OCI-LY1 (cell line): ENCODE measurements at regions not wholly inside any gene's neighbourhood (a gene's known extent, or its start where the extent isn't known, plus 50 kb on each side); places are given as distances from the start of the nearest gene placed in this dataset.
"Not testable (repeated sequence)": the region's sequence is repeated elsewhere in the genome, so short reads cannot be mapped to it uniquely, and the experiment has no call there.

ENCODE experiments used
- H2AFZ ChIP-seq: fragments of 200-600 bp; sonication (generic), shearing (Covaris generic); 2 replicates; pipeline ENCODE4 v1.6.0; 2014; ENCODE audit warnings: antibody characterized with exemption, mild to moderate bottlenecking, low read length
- H3F3A ChIP-seq: fragments of 200-600 bp; sonication (generic), shearing (Covaris generic); 2 replicates; pipeline ENCODE4 v1.6.0; 2014; ENCODE audit warnings: mild to moderate bottlenecking, antibody characterized with exemption, low read length, moderate library complexity; ENCODE audit not compliant: insufficient read depth
- H3K27ac ChIP-seq: fragments of 200-600 bp; sonication (generic); 2 replicates; pipeline ENCODE4 v1.5.1; 2014; ENCODE audit warnings: low read length, mixed run types, mild to moderate bottlenecking, low read depth; ENCODE audit not compliant: poor library complexity, severe bottlenecking
- H3K27me3 ChIP-seq: fragments of 200-600 bp; sonication (generic); 2 replicates; pipeline ENCODE4 v1.6.0; 2014; ENCODE audit warnings: antibody characterized with exemption, mild to moderate bottlenecking, low read length, moderate library complexity; ENCODE audit not compliant: insufficient read depth
- H3K36me3 ChIP-seq: fragments of 200-600 bp; sonication (generic); 2 replicates; pipeline ENCODE4 v1.6.1; 2014; ENCODE audit warnings: mild to moderate bottlenecking, antibody characterized with exemption, low read length, moderate library complexity, mixed read lengths; ENCODE audit not compliant: insufficient read depth
- H3K4me1 ChIP-seq: fragments of 200-600 bp; sonication (generic); 2 replicates; pipeline ENCODE4 v1.5.1; 2014; ENCODE audit warnings: mild to moderate bottlenecking, low read length, moderate library complexity; ENCODE audit not compliant: insufficient read depth, severe bottlenecking
- H3K4me2 ChIP-seq: fragments of 200-600 bp; sonication (generic), shearing (Covaris generic); 2 replicates; pipeline ENCODE4 v1.6.1; 2014; ENCODE audit warnings: low read length
- H3K4me3 ChIP-seq: fragments of 200-600 bp; sonication (generic); 2 replicates; pipeline ENCODE4 v1.5.1; 2014; ENCODE audit warnings: low read length, low read depth, mild to moderate bottlenecking, mixed read lengths; ENCODE audit not compliant: poor library complexity, severe bottlenecking
- H3K79me2 ChIP-seq: fragments of 200-600 bp; shearing (Covaris generic); 2 replicates; pipeline ENCODE4 v1.6.1; 2016; ENCODE audit warnings: mixed run types, low read length, mixed read lengths; ENCODE audit not compliant: insufficient read depth
- H3K9ac ChIP-seq: fragments of 200-600 bp; sonication (generic), shearing (Covaris generic); 2 replicates; pipeline ENCODE4 v1.6.1; 2014; ENCODE audit warnings: mild to moderate bottlenecking, low read length, mixed read lengths
- H3K9me2 ChIP-seq: fragments of 200-600 bp; sonication (generic), shearing (Covaris generic); 2 replicates; pipeline ENCODE4 v1.6.1; 2014; ENCODE audit warnings: low read depth, mild to moderate bottlenecking, low read length, mixed read lengths
- H3K9me3 ChIP-seq: fragments of 200-600 bp; shearing (Covaris generic); 2 replicates; pipeline ENCODE4 v1.6.1; 2014; ENCODE audit warnings: low read length, mixed read lengths
- H4K20me1 ChIP-seq: fragments of 200-600 bp; sonication (generic), shearing (Covaris generic); 2 replicates; pipeline ENCODE4 v1.6.0; 2016; ENCODE audit warnings: mild to moderate bottlenecking, low read length; ENCODE audit not compliant: insufficient read depth
- EZH2 ChIP-seq: fragments of 200-600 bp; sonication (generic), shearing (Covaris generic); IDR thresholded peaks from 2 replicates; pipeline ENCODE4 v1.8.0; 2017; ENCODE audit warnings: borderline replicate concordance, mixed run types, mild to moderate bottlenecking, antibody characterized with exemption, low read length, moderate library complexity, mixed read lengths
- TF ChIP-seq, protein P1 (sequence below): fragments of 200-600 bp; sonication (generic), shearing (Covaris generic); IDR thresholded peaks from 2 replicates; pipeline ENCODE4 v1.5.1; 2017; ENCODE audit warnings: mild to moderate bottlenecking, antibody characterized with exemption, low read length, moderate library complexity, mixed read lengths

DNA sequence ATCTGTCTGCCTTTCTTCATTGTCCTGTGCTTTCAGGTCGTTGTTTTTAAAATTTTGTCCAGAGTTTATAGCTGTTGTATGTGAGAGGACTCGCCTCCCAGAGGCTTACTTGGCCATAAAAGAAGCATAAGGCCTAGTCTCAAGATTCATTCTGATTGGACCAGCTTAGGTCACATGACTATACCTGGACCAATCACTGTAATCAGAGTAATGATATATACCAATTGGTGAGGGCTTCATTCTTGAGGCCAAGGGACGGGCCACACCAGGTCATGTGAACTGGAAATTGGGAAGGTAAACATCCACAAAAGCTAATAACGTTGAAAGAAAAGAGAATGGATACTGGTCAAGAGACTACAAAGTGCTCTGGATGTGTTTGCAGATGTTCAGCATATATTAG is 141.4 kb upstream of the SULF2 start:
- Histone ChIP-seq H3K79me2 (no peaks in the 10 kb centered on the region), H3K4me2 (no peak overlapping the region), H3K4me3 (no peak overlapping the region), H3K27ac (no peak overlapping the region), H3K9me3 (no peaks in the 10 kb centered on the region), H3K36me3 (no peaks in the 10 kb centered on the region), H3K4me1 (no peaks in the 10 kb centered on the region), H3K27me3 (no peaks in the 10 kb centered on the region), H3F3A (no peaks in the 10 kb centered on the region), H3K9ac (no peak overlapping the region), H3K9me2 (no peaks in the 10 kb centered on the region), H2AFZ (no peak overlapping the region), H4K20me1 (no peaks in the 10 kb centered on the region)
- TF ChIP-seq, protein P1, sequence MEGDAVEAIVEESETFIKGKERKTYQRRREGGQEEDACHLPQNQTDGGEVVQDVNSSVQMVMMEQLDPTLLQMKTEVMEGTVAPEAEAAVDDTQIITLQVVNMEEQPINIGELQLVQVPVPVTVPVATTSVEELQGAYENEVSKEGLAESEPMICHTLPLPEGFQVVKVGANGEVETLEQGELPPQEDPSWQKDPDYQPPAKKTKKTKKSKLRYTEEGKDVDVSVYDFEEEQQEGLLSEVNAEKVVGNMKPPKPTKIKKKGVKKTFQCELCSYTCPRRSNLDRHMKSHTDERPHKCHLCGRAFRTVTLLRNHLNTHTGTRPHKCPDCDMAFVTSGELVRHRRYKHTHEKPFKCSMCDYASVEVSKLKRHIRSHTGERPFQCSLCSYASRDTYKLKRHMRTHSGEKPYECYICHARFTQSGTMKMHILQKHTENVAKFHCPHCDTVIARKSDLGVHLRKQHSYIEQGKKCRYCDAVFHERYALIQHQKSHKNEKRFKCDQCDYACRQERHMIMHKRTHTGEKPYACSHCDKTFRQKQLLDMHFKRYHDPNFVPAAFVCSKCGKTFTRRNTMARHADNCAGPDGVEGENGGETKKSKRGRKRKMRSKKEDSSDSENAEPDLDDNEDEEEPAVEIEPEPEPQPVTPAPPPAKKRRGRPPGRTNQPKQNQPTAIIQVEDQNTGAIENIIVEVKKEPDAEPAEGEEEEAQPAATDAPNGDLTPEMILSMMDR: no peak
- TF ChIP-seq EZH2: no peak

DNA sequence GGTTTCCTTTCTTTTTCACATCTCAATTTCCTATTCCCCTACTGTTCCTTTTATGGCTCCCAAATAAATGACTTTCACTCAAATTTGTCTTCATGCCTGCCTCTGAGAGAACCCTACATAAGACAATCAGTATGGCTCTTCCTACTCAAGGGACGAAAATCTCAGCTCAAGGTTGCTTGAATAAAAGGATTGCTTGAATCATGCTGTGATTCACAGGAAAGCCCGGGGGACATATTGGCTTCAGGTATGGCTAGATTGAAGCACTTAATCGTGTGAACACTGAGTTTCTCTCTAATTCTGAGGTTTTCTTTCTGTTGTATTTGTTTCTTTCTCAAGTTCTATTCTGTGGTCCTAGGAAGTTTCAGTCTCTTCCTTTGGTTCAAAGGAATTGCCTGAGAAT is 140.3 kb upstream of the SULF2 start:
- no peak overlapping the region for H3K4me2 ChIP-seq
- no peaks in the 10 kb centered on the region for H3K4me1 ChIP-seq
- no peak overlapping the region for H3K9ac ChIP-seq
- H3K4me3 ChIP-seq: no peak overlapping the region
- no peaks in the 10 kb centered on the region for H4K20me1 ChIP-seq
- no peaks in the 10 kb centered on the region for H3K9me2 ChIP-seq
- no peak overlapping the region for H2AFZ ChIP-seq
- H3F3A ChIP-seq: no peaks in the 10 kb centered on the region
- H3K27ac ChIP-seq: no peak overlapping the region
- H3K27me3 ChIP-seq: no peaks in the 10 kb centered on the region
- H3K36me3 ChIP-seq: no peaks in the 10 kb centered on the region
- TF ChIP-seq, protein P1: no peak
- TF ChIP-seq EZH2: no peak
- no peaks in the 10 kb centered on the region for H3K79me2 ChIP-seq
- H3K9me3 ChIP-seq: no peaks in the 10 kb centered on the region

DNA sequence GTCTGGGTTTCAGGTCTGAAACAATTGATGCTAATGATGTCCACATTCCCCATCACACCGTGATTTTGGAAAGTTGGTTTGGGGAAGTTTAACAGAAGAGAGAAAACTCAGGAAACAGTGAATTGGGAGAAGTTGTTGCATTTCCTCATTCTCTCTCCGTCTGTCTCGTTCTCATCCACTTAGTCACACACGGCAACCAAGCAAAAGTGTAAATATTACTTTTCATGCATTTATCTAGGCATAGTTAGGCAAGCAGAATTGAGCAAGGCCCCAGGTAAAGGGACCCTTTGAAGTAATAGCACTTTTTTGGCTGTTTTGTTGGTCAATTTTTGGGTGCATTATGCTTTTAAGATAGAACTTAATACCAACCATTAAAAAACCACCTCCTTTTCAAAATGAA is 137.0 kb upstream of the SULF2 start:
- Histone ChIP-seq H3F3A (no peaks in the 10 kb centered on the region), H3K27me3 (no peaks in the 10 kb centered on the region), H3K79me2 (no peaks in the 10 kb centered on the region), H3K27ac (no peak overlapping the region), H3K4me2 (no peak overlapping the region), H2AFZ (no peak overlapping the region), H3K9me2 (no peaks in the 10 kb centered on the region), H3K4me1 (no peaks in the 10 kb centered on the region), H4K20me1 (no peaks in the 10 kb centered on the region), H3K36me3 (no peaks in the 10 kb centered on the region), H3K9me3 (no peaks in the 10 kb centered on the region), H3K9ac (no peak overlapping the region), H3K4me3 (no peak overlapping the region)
- TF ChIP-seq, protein P1: no peak
- TF ChIP-seq EZH2: no peak

DNA sequence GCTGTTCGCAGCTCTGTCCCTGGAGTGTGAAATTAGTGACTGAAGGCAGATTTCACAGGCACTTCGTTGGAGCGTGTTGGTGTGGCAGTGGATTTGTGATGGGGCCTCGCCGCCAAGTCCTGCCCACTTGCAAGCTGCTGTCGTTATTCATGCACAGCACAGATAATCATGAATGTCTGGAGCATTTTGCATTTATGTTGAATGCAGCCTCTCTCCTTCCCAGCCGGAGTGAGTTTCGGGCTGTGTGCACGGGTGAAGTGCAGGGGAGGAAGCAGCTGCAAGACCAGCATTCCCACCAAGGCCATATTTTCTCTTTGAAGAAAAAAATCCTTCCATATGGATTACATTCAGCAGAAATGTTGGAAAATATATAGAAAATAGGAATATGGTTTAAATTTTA is 136.5 kb upstream of the SULF2 start:
- H3K9ac ChIP-seq, H3K4me3 ChIP-seq, H3F3A ChIP-seq, H3K27ac ChIP-seq, H3K79me2 ChIP-seq, H3K4me1 ChIP-seq, H3K36me3 ChIP-seq, H2AFZ ChIP-seq, H3K4me2 ChIP-seq, H3K9me2 ChIP-seq, H3K27me3 ChIP-seq, H4K20me1 ChIP-seq, H3K9me3 ChIP-seq: not testable (repeated sequence)
